Panc1 (cell line): ENCODE measurements at regions not wholly inside any gene's neighbourhood (a gene's known extent, or its start where the extent isn't known, plus 50 kb on each side); places are given as distances from the start of the nearest gene placed in this dataset.

Source experiments
- CTCF ChIP-seq: fragments of 450-650 bp; IDR thresholded peaks from 2 replicates; pipeline ENCODE4 v1.5.1; 2017; ENCODE audit warnings: mild to moderate bottlenecking
- POLR2AphosphoS5 ChIP-seq: IDR thresholded peaks from 2 replicates; pipeline ENCODE4 v1.6.1; 2012; ENCODE audit warnings: mild to moderate bottlenecking, low read depth, low read length, moderate library complexity
- SIN3A ChIP-seq: IDR thresholded peaks from 2 replicates; pipeline ENCODE4 v1.6.1; 2012; ENCODE audit warnings: low read depth, mild to moderate bottlenecking, low read length, moderate library complexity, borderline replicate concordance; ENCODE audit not compliant: insufficient read depth

GRCh38 chr7:79529881-79530235 lies 76.4 kb upstream of the MAGI2 start:
- TF ChIP-seq CTCF (no peak), POLR2AphosphoS5 (no peak), SIN3A (no peak)
